CD4-positive, alpha-beta T cell (primary cell): ENCODE measurements at regions not wholly inside any gene's neighbourhood (a gene's known extent, or its start where the extent isn't known, plus 50 kb on each side); places are given as distances from the start of the nearest gene placed in this dataset.

Experiments
- ATAC-seq: fragments of 200-7000 bp; cut with Tn5 transposase; one replicate; pipeline ENCODE4 v1.10.0; 2022; ENCODE audit warnings: mild to moderate bottlenecking; ENCODE audit not compliant: poor library complexity
- CTCF ChIA-PET: fragments of 350-600 bp; sonication (Branson Sonifier 250); formaldehyde crosslinking; loops from one replicate; lab custom pipeline; 2021; ENCODE audit warnings: antibody characterized with exemption, inconsistent platforms; lab: Charles Lee
- POLR2A ChIA-PET: fragments of 350-600 bp; sonication (Branson Sonifier 250); formaldehyde crosslinking; loops from one replicate; lab custom pipeline; 2021; ENCODE audit warnings: antibody characterized with exemption, inconsistent platforms; lab: Charles Lee
- DNase-seq, 14 experiments: peaks; one replicate each; pipeline ENCODE4 v3.0.0-alpha.2; 2013 to 2020; ENCODE audit warnings: mixed read lengths in 2 of 14
- H3K27ac ChIP-seq, 2 donors: one replicate each; pipeline versions ENCODE4 v1.5.1 to v1.7.0; 2013; ENCODE audit warnings: low read length in 2 of 2, low read depth in 1 of 2, mild to moderate bottlenecking in 1 of 2
- H3K27me3 ChIP-seq, 2 experiments: 1 replicate in 1 of 2; 2 replicates in 1 of 2; pipeline versions ENCODE4 v1.6.1 to v1.7.0; 2013; ENCODE audit warnings: low read length in 2 of 2, control low read depth in 1 of 2, mild to moderate bottlenecking in 1 of 2, moderate library complexity in 1 of 2; ENCODE audit not compliant: insufficient read depth in 2 of 2, control insufficient read depth in 1 of 2
- H3K36me3 ChIP-seq: one replicate; pipeline ENCODE4 v1.6.1; 2013; ENCODE audit warnings: low read length, control low read depth; ENCODE audit not compliant: insufficient read depth
- H3K4me1 ChIP-seq: one replicate; pipeline ENCODE4 v1.6.1; 2013; ENCODE audit warnings: low read length, control low read depth; ENCODE audit not compliant: insufficient read depth
- H3K4me3 ChIP-seq: one replicate; pipeline ENCODE4 v1.5.1; 2013; ENCODE audit warnings: mild to moderate bottlenecking, low read length, moderate library complexity
- H3K9me3 ChIP-seq, 2 experiments: 1 replicate in 1 of 2; 2 replicates in 1 of 2; pipeline versions ENCODE4 v1.6.1 to v1.7.0; 2013; ENCODE audit warnings: low read length in 2 of 2, mild to moderate bottlenecking in 2 of 2, control low read depth in 1 of 2, moderate library complexity in 1 of 2; ENCODE audit not compliant: control insufficient read depth in 1 of 2, insufficient read depth in 1 of 2
- H3K27ac Mint-ChIP-seq: one replicate; pipeline ENCODE4 v1.8.0; 2020; ENCODE audit warnings: mixed read lengths
- H3K27me3 Mint-ChIP-seq: one replicate; pipeline ENCODE4 v1.8.0; 2021; ENCODE audit warnings: mixed read lengths
- H3K36me3 Mint-ChIP-seq: one replicate; pipeline ENCODE4 v1.8.0; 2021; ENCODE audit warnings: low read depth, mixed read lengths
- H3K4me1 Mint-ChIP-seq: one replicate; pipeline ENCODE4 v1.8.0; 2021; ENCODE audit warnings: low read depth, mixed read lengths
- H3K4me3 Mint-ChIP-seq: one replicate; pipeline ENCODE4 v1.8.0; 2020; ENCODE audit warnings: mild to moderate bottlenecking, mixed read lengths
- H3K9me3 Mint-ChIP-seq: one replicate; pipeline ENCODE4 v1.8.0; 2020; ENCODE audit warnings: mixed read lengths
- intact Hi-C, 2 experiments: fragments of 100-400 bp; cut with DNase I in 1 of 2; cut with micrococcal nuclease in 1 of 2; formaldehyde crosslinking; loops; one replicate each; pipeline versions ENCODE4 v1.15.1 to v1.9.0; 2023 to 2025; cut with DNase I, micrococcal nuclease
- TF ChIP-seq, protein P1 (sequence below): fragments of 200-600 bp; IDR thresholded peaks from one replicate; pipeline ENCODE4 v1.8.0; 2022; ENCODE audit warnings: antibody characterized with exemption, mild to moderate bottlenecking

DNA sequence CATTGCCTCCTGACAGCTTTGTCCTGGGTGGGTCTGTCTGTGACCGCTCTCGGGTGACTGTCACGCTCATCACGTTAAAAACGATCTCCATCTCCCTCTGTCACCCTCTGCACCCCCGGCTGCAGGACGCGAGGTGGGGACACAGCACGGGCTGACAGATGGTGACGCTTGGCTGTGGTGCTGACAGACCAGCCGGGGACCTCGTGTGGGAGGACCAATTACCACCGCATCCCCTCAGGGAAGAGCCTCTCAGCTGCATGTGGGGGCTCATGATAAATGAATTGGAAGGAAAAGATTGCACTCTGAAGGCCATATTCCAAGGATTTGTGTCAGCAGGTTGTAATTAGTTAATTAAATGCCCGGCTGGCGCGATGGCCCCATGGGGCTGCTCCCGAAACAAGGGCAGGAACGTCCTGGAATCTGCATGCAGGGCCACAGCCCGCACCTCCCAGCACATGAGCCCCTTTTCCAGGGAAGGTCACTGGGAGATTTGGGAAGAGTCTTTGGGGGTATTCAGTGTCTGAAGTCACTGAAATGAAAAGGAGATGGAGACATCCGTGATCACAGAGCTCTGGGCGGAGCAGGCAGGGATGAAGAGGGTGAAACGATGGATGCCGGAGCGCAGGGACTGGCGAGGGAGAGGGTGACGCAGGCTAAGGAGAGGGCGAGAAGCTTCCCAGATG is 87.1 kb downstream of the ERMARD start:
- H3K4me1 Mint-ChIP-seq: no peaks in the 10 kb centered on the region

DNA sequence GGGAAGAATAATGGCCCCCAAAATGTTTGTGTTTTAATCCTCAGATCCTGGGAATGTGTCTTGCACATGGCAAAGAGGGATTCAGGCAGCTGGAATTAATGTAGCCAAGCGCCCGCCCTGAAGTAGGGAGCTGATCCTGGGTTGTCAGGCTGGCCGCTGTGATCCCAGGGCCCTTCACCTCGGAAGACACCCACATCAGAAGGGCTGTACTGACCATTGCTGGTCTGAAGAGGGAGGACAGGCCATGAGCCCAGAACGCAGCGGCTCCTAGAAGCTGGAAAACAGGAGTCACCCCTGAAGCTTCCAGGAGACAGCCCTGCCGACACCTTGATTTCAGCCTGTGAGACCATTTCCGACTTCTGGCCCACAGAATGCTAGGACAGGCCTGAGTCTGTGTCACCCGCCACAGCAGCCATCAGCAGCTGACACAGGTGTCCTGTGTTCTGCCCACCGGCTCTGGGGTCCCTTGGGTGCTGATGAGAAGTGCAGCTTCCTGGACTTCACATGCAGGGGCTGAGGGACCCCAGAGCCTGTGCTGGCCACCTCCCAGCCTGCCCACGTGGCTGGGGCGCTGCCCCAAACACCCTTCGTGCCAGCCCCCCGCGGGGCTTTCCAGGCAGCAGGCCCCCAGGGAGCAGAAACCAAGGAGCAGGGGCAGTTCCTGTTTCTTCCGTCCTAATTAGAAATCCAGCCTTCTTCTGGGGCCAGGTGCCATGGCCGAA is 86.3 kb downstream of the ERMARD start:
- ChIA-PET CTCF (no interaction called here), POLR2A (interaction anchor here (0.6 kb wide), 1 partner anchor 446 kb away, joined by 3 read pairs; no protein-coding TSS in a partner anchor)
- Mint-ChIP-seq H3K27me3 (peaks cover 30% of the 10 kb centered on the region), H3K4me1 (no peaks in the 10 kb centered on the region), H3K36me3 (no peaks in the 10 kb centered on the region), H3K9me3 (no peaks in the 10 kb centered on the region), H3K27ac (no peak overlapping the region), H3K4me3 (no peak overlapping the region)
- ATAC-seq: no peak
- Histone ChIP-seq H3K4me1 (no peaks in the 10 kb centered on the region), H3K27me3 (peaks cover 5 to 6% of the 10 kb centered on the region in 2 experiments), H3K36me3 (no peaks in the 10 kb centered on the region), H3K9me3 (peaks cover 0 to 13% of the 10 kb centered on the region in 2 experiments), H3K4me3 (no peak overlapping the region), H3K27ac (no peak overlapping the region)
- TF ChIP-seq, protein P1, sequence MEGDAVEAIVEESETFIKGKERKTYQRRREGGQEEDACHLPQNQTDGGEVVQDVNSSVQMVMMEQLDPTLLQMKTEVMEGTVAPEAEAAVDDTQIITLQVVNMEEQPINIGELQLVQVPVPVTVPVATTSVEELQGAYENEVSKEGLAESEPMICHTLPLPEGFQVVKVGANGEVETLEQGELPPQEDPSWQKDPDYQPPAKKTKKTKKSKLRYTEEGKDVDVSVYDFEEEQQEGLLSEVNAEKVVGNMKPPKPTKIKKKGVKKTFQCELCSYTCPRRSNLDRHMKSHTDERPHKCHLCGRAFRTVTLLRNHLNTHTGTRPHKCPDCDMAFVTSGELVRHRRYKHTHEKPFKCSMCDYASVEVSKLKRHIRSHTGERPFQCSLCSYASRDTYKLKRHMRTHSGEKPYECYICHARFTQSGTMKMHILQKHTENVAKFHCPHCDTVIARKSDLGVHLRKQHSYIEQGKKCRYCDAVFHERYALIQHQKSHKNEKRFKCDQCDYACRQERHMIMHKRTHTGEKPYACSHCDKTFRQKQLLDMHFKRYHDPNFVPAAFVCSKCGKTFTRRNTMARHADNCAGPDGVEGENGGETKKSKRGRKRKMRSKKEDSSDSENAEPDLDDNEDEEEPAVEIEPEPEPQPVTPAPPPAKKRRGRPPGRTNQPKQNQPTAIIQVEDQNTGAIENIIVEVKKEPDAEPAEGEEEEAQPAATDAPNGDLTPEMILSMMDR: no peak
- intact Hi-C loops: loop anchor here in 1 of 2 experiments (10.0 kb wide), 1 partner anchor 97 kb away; no protein-coding TSS in a partner anchor
- no peak for DNase-seq

More for the DNA sequence above, 87.1 kb downstream of the ERMARD start:
- Mint-ChIP-seq H3K36me3 (no peaks in the 10 kb centered on the region), H3K4me3 (no peak overlapping the region), H3K9me3 (no peaks in the 10 kb centered on the region), H3K27ac (no peak overlapping the region), H3K27me3 (peaks cover 26% of the 10 kb centered on the region)
- intact Hi-C loops: loop anchor here in 1 of 2 experiments (10.0 kb wide), 1 partner anchor 96 kb away; no protein-coding TSS in a partner anchor
- Histone ChIP-seq H3K9me3 (peaks cover 0 to 13% of the 10 kb centered on the region in 2 experiments), H3K27ac (no peak overlapping the region), H3K27me3 (peaks cover 5% of the 10 kb centered on the region in 2 experiments), H3K36me3 (no peaks in the 10 kb centered on the region), H3K4me3 (no peak overlapping the region), H3K4me1 (no peaks in the 10 kb centered on the region)
- TF ChIP-seq, protein P1: no peak
- DNase-seq: no peak
- no peak for ATAC-seq
- ChIA-PET CTCF (no interaction called here), POLR2A (no interaction called here)

DNA sequence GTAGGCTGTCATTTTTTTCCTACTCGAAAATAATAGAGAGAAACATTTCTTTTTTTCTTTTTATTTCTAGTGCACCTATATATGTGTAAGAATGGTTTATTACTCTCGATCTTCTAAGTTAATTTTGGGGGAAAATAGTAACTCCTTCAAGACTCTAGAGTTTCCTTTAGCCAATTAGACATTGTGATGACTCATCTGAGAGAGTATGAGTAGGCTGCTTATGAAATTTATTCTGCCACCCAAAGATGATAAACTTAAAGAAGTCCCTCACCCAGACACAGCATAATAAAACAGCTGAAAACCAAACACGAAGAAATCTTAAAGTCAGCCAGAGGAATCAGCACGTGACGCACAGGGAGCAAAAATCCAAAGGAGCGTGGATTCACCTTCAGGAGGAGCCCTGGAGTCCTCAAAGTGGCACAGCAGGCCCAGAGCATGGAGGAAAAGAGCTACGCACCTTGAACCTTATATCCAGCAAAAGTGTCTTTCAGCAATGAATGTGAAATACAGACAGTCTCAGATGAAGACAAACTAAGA is 81.9 kb downstream of the ERMARD start:
- POLR2A ChIA-PET: no interaction called here
- Histone ChIP-seq H3K27me3 (peaks cover 13 to 18% of the 10 kb centered on the region in 2 experiments), H3K4me1 (peaks cover 6% of the 10 kb centered on the region), H3K27ac (no peak overlapping the region), H3K36me3 (no peaks in the 10 kb centered on the region), H3K9me3 (no peaks in the 10 kb centered on the region), H3K4me3 (no peak overlapping the region)
- H3K36me3 Mint-ChIP-seq: no peaks in the 10 kb centered on the region
- ATAC-seq (no peak), DNase-seq (no peak)
- CTCF ChIA-PET: no interaction called here
- no peak overlapping the region for H3K4me3 Mint-ChIP-seq
- H3K27ac Mint-ChIP-seq: no peak overlapping the region
- H3K9me3 Mint-ChIP-seq: no peaks in the 10 kb centered on the region
- H3K4me1 Mint-ChIP-seq: no peaks in the 10 kb centered on the region
- intact Hi-C loops: loop anchor here in 1 of 2 experiments (10.0 kb wide), 1 partner anchor 101 kb away; no protein-coding TSS in a partner anchor
- peaks cover 54% of the 10 kb centered on the region for H3K27me3 Mint-ChIP-seq
- TF ChIP-seq, protein P1: no peak
